ENCODE measurements at regions not wholly inside any gene's neighbourhood (a gene's known extent, or its start where the extent isn't known, plus 50 kb on each side); places are given as distances from the start of the nearest gene placed in this dataset.

DNA sequence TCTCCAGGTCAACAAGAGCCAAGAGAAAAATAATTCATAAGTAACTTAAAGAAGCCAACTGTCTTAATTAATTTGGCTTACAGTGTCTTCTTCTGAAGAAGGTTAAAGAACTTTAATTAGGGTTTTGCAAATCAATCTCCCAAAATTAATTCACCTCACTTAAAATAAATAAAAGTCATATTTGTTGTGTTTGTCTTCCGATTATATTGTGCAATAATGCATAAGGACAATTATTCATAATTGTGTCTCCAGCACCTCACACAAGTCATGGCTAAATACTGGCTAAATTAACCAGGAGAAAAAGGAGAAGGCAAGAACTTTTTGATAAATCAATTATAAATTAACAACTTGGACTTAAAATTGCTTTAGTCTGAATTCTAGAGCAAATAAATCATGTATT, 899.0 kb upstream of the NR2F2 start:
- intact Hi-C loops (cut with DNase I; ENCODE audit: low total_unique reads): no loop called here
- DNase-seq (ENCODE audit: low spot score in 2 of 2): no peak
- H3K27me3 ChIP-seq: no peaks in the 10 kb centered on the region
- H3K9me3 ChIP-seq: peaks cover 0 to 5% of the 10 kb centered on the region in 2 donors
- TF ChIP-seq POLR2AphosphoS5 (IDR thresholded peaks at IDR 0.05): no peak
- TF ChIP-seq POLR2A (IDR thresholded peaks at IDR 0.05): no peak
- TF ChIP-seq, protein P1, sequence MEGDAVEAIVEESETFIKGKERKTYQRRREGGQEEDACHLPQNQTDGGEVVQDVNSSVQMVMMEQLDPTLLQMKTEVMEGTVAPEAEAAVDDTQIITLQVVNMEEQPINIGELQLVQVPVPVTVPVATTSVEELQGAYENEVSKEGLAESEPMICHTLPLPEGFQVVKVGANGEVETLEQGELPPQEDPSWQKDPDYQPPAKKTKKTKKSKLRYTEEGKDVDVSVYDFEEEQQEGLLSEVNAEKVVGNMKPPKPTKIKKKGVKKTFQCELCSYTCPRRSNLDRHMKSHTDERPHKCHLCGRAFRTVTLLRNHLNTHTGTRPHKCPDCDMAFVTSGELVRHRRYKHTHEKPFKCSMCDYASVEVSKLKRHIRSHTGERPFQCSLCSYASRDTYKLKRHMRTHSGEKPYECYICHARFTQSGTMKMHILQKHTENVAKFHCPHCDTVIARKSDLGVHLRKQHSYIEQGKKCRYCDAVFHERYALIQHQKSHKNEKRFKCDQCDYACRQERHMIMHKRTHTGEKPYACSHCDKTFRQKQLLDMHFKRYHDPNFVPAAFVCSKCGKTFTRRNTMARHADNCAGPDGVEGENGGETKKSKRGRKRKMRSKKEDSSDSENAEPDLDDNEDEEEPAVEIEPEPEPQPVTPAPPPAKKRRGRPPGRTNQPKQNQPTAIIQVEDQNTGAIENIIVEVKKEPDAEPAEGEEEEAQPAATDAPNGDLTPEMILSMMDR (IDR thresholded peaks at IDR 0.05): no peak
- no peak overlapping the region for H3K27ac ChIP-seq
- no peaks in the 10 kb centered on the region for H3K36me3 ChIP-seq
- no peak overlapping the region for H3K4me3 ChIP-seq
- no peaks in the 10 kb centered on the region for H3K4me1 ChIP-seq

DNA sequence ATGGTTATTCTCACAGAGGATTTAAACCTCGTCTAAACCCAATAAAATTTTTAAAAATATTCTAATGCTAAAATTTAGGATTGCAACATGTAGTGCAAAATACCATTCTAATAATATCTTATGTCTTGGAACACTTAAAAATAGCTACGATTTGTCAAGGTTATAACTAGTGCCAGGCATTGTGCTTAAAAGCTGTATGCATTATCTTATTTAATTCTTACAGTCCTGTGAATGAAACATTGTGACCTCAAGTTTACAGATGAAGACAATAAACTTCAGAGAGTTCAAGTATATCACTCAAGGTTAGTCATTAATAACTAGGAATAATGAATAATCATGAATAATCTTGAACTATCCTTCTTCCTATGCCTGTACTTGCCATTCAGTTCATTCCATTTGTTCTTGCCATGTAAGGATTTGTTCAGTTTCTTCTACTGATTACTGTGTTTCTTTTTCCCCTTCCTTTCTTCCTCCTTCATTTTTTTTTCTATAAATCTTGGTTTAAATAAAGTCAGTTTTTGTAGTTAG, 897.6 kb upstream of the NR2F2 start:
- Histone ChIP-seq H3K9me3 (no peaks in the 10 kb centered on the region), H3K4me1 (no peaks in the 10 kb centered on the region), H3K4me3 (no peak overlapping the region), H3K27ac (no peak overlapping the region), H3K27me3 (no peaks in the 10 kb centered on the region), H3K36me3 (no peaks in the 10 kb centered on the region)
- intact Hi-C loops (cut with DNase I; ENCODE audit: low total_unique reads): no loop called here
- TF ChIP-seq POLR2A (IDR thresholded peaks at IDR 0.05) (no peak), POLR2AphosphoS5 (IDR thresholded peaks at IDR 0.05) (no peak)
- TF ChIP-seq, protein P1 (IDR thresholded peaks at IDR 0.05): no peak
- no peak for DNase-seq (ENCODE audit: low spot score in 2 of 2)

DNA sequence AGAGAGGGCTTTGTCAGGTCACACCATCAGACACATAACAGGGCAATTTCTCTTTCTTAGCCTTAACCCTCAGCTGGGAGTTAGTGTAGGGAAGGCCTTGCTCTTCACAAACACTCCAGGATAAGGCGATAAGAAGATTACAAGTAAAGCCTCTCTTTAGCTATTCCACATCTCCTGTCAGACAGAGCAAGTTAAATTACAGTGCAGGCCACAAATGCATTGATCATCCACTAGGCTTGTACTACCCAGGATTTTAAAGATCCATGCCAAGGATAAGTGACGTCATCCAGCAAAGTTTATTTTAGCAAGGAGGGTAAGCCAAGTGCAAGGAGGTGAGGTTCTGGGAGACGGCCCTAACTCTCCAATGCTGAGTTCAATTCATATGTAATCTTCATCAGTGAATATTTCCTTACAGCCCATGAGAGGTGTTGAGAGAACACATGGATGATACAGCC, 890.6 kb upstream of the NR2F2 start:
- Histone ChIP-seq H3K9me3 (no peaks in the 10 kb centered on the region), H3K27me3 (no peaks in the 10 kb centered on the region), H3K4me1 (no peaks in the 10 kb centered on the region), H3K27ac (peak overlapping the region in 1 of 2 donors; percentile 74), H3K4me3 (no peak overlapping the region), H3K36me3 (no peaks in the 10 kb centered on the region)
- TF ChIP-seq, protein P1 (IDR thresholded peaks at IDR 0.05): no peak
- TF ChIP-seq POLR2AphosphoS5 (IDR thresholded peaks at IDR 0.05): no peak
- TF ChIP-seq POLR2A (IDR thresholded peaks at IDR 0.05): no peak
- intact Hi-C loops (cut with DNase I; ENCODE audit: low total_unique reads): no loop called here
- no peak for DNase-seq (ENCODE audit: low spot score in 2 of 2)

DNA sequence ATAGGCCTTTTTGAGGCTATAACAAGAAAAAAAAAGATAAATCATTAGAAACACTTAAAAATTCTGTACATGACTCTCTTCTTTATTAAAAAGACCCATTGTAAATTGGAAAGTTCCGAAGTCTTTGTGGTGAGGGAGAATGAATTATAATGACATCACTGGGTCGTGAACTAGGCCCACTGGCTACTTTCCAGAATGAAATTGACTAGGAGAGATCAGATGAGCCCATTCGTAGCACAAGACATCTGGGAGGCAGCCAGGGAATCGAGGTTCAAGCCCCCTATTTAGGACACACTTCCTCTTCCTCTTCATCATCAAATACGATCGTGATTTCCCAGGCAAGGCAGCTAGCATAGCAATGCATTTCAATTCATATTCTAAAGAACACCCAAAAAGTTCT, 889.8 kb upstream of the NR2F2 start:
- no peaks in the 10 kb centered on the region for H3K4me1 ChIP-seq
- TF ChIP-seq, protein P1 (IDR thresholded peaks at IDR 0.05): no peak
- TF ChIP-seq POLR2A (IDR thresholded peaks at IDR 0.05) (no peak), POLR2AphosphoS5 (IDR thresholded peaks at IDR 0.05) (no peak)
- no peaks in the 10 kb centered on the region for H3K27me3 ChIP-seq
- no peak overlapping the region for H3K4me3 ChIP-seq
- intact Hi-C loops (cut with DNase I; ENCODE audit: low total_unique reads): no loop called here
- peak overlapping the region in 1 of 2 donors; percentile 74 for H3K27ac ChIP-seq
- no peaks in the 10 kb centered on the region for H3K9me3 ChIP-seq
- no peak for DNase-seq (ENCODE audit: low spot score in 2 of 2)
- no peaks in the 10 kb centered on the region for H3K36me3 ChIP-seq

DNA sequence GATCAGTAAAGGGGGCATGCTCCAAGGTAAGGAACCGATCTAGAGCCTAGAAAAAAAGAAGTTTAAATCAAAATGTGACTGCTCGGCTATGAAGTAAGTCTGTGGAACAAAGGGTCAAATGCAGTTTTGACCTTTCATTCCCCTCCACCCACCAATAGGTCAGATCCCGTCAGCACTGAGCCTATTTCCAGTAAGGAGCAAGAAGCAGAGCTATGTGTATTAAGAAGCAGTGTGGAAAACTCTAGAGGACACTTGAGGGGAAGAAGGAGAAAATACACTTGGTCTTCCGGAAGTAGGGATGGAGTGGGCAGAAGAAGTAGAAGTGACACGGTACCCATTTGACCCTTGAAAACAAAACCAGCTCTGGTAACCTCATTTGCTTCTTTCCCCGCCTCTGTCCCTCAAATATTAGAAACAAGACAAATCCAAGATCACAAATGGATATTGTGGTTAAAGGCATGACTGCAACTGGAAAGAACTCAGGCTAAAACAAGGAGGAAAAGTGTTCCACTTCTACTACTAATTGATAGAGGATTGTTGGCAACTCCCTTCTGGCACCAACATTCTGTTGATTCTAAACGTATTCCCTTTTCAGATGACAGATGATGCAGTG, 888.3 kb upstream of the NR2F2 start:
- Histone ChIP-seq H3K36me3 (no peaks in the 10 kb centered on the region), H3K4me1 (no peaks in the 10 kb centered on the region), H3K27me3 (no peaks in the 10 kb centered on the region), H3K4me3 (no peak overlapping the region), H3K27ac (peak overlapping the region; percentile 58 to 85), H3K9me3 (no peaks in the 10 kb centered on the region)
- TF ChIP-seq POLR2A (IDR thresholded peaks at IDR 0.05): no peak
- DNase-seq (ENCODE audit: low spot score in 2 of 2): no peak
- intact Hi-C loops (cut with DNase I; ENCODE audit: low total_unique reads): no loop called here
